ENCODE measurements at regions not wholly inside any gene's neighbourhood (a gene's known extent, or its start where the extent isn't known, plus 50 kb on each side); places are given as distances from the start of the nearest gene placed in this dataset.
"Not testable (repeated sequence)": the region's sequence is repeated elsewhere in the genome, so short reads cannot be mapped to it uniquely, and the experiment has no call there.

DNA sequence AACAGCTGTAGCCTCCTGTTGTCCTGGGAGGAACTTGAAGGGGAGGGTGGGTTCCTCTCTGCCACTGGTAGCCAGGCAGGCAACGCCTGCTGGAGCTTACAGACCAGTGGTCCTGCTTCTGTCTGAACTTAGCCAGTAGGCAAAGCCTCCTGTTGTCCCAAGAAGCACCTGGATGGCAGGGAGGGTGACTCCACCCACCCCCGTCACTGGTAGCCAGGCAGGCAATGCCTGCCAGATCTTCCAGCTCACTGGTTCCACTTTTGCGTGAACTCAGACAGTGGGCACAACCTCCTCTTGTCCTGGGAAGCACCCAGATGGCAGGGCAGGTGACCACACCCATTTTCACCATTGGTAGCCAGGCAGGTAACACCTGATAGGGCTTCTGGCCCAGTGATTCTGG, 203.5 kb upstream of the DIPK2B start:
- no peak for DNase-seq (ENCODE audit: low read depth in 3 of 3)

DNA sequence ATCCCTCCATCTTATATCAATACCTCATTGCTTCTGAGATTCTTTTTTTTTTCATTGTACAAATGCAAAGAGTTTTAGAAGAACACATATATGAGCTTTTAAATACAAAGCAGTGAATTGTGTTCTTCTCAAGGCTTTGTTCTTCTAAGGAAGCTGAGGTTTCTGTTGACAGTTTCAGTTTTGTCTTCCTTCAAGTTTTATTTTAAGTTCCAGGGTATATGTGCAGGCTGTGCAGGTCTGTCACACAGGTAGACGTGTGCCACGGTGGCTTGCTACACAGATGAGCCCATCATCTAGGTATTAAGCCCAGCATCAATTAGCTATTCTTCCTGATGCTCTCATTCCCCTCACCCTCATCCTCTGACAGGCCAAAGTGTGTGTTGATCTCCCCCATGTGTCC, 201.2 kb upstream of the DIPK2B start:
- DNase-seq (ENCODE audit: low read depth in 3 of 3), result no peak

DNA sequence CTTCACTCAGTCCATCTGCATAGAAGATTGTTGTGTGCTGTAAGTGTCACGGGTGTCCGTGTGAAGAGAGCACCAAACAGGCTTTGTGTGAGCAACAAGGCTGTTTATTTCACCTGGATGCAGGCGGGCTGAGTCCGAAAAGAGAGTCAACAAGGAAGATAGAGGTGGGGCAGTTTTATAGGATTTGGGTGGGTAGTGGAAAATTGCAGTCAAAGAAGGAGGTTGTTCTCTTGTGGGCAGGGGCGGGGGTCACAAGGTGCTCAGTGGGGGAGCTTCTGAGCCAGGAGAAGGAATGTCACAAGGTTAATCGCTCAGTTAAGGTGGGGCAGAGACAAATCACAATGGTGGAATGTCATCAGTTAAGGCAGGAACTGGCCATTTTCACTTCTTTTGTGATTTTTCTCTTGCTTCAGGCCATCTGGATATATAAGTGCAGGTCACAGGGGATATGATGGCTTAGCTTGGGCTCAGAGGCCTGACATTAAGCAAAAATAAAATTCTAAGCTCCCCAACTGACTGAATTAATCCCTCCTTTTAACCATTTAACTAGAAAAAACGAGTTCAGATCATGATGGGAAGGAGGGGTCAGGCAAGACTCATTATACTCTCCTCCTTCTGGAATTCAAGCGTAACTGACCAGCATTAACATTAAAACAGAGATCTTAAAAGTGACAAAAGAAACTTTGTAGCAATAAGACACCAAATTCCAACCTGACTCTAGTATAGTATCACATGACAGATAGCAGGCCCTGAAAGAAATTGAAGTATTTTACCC, 200.5 kb upstream of the DIPK2B start:
- DNase-seq (ENCODE audit: low read depth in 3 of 3), result not testable (repeated sequence)

DNA sequence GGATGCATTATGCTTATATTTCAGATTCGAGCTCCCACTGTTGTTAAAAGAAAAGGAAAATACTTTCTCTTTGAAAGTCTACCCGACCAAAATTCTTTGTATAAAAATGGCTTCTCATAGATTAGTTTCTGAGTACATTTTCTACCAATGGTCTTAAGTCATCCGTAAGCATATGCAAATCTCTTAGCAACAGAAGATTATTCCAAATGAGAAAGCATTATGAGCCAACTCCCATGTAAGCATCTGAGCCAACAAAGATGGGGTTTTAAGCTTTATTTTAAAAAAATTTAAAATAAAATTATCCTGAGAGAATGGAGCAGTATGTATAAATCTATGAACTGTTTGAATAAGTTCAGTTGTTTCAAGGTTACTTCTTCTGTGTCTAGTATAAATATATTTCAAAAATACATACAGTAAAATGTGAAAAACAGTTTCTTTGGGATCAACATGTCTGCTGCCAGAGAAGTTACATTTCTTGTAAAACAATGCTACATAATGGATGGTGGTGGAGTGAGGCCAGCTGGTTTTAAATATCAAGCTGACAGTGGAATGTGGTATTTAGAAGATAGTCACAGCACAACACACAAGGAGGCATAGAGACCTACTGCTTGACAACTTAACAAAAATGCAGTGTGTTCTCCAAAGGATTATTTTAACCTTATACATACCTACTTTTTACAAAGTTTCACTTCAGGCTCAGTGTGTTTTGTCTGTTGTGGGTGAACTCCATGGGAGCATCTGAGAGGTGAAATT, 199.5 kb upstream of the DIPK2B start:
- no peak for DNase-seq (ENCODE audit: low read depth in 3 of 3)

DNA sequence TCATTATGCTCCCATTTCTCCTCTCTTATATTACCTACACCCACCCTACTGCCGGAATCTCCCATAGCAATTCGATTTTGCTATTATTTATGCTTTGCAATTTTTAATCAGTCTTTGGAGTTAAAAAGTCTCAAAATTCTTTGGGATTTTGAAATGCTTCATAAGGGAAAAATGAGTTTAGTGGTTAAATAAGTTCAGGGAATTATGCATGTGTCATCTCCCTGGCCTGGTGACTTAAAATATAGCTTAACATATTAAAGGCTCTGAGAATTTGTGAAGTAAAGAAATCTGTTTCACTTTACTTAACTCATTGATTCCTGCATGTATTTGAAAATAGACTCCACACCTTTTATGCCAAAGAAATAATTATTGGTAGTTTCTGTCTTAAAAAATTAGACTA, 185.1 kb upstream of the DIPK2B start:
- DNase-seq (ENCODE audit: low read depth in 3 of 3), result no peak

DNA sequence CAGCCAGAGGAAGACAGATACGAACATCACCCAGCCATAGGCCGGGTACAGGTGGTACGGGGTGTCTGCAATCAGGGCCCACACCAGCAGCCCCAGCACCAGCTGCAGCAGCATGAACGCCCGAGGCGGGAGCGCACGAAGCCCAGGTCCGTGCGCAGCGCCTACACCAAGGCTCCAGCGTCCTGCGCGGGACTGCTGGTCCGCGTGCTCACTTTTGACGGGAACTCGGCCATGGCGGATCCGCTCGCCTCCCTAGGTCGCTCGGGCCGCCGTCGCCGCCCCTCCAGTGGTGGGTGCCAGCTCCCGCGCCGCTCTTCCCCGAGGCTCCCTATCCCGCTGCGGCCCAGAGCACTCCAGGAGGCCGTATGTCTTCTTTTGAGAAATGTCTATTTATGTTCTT, 181.2 kb upstream of the DIPK2B start:
- DNase-seq (ENCODE audit: low read depth in 3 of 3), result no peak

DNA sequence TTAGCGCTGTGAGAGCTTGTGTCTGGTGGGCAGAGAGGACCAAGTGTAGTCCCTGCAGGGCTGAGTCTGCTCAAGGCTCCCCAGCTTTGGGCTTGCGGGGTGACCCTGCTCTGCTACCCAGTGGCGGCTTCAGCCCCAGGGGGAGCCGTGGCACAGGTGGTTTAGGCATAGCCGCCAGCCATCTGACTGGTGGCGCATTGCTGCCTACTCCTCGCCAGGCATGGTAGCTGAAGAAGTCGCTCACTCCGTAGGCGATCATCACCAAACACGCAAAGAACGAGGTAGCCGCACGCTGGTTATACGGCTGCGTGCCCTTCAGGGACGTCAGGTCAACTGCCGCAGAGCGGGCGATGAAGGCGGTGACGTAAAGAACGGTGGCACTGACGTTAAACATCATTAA, 180.7 kb upstream of the DIPK2B start:
- DNase-seq (ENCODE audit: low read depth in 3 of 3), result no peak

DNA sequence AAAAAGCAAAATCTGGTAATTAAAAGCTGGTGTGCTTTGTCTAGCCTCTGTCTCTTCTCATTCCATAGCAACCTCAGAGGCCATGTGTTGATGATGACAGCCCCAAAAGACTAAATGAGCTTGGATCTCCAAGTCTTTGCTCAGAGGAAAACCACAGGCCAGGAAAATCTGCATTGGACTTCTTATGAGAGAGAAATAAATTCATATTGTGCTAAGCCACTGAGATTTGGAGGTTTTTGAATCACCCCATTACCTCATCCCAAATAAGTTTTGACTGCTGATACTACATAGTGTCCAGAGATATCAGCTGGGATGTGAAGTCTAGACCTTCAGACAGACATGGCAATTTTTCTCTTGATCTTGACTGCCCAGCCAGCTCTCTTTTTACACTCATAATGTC, 178.6 kb upstream of the DIPK2B start:
- DNase-seq (ENCODE audit: low read depth in 3 of 3), result no peak

DNA sequence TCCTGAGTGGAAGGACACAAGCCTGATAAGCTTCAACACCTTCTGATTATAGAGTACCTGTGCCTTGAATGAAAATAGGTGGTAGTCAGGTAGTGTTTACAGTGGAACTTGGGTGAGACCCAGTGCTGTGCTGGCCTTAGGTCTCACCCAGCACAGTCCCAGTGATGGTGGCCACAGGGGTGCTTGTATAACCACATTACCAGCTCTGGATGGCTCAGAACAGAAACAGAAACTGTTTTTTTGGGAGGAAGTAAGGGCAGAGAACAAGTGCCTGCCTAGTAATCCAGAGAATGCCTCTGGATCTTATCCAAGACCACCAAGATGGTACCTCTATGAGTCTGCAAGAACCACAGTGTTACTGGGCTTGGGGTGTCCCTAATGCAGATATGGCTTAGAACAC, 171.5 kb upstream of the DIPK2B start:
- no peak for DNase-seq (ENCODE audit: low read depth in 3 of 3)

DNA sequence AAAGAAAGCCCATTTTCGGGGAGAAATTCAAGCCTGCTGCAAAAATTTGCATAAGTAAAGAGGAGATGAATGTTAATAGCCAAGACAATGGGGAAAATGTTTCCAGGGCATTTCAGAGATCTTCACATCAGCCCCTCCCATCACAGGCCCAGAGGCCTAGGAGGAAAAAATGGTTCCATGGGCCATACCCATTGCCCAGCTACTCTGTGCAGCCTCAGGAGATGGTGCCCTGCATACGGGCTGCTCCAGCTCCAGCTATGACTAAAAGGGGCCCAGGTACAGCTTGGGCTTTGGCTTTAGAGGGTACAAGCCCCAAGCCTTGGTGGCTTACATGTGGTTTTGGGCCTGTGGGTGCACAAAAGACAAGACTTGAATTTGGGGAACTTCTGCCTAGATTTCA, 168.0 kb upstream of the DIPK2B start:
- no peak for DNase-seq (ENCODE audit: low read depth in 3 of 3)

DNA sequence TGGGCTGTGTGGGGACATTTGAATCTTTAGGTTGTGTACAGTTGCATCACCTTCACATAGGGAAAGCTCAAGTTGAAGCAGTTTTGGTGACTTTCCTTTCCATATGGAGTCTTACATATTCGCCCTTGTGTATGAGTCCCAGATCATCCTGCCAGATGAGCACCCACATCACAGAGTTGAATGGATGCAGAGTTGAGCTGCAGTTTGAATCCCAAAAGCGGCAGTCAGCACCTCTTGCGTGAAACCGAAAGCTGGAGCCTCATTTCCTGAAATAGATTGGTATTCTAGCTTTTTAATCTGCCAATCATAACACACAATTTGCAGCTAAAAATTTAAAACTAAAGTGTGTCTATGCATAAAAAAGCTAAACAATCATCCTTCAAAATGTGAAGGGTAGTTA, 162.9 kb upstream of the DIPK2B start:
- no peak for DNase-seq (ENCODE audit: low read depth in 3 of 3)

DNA sequence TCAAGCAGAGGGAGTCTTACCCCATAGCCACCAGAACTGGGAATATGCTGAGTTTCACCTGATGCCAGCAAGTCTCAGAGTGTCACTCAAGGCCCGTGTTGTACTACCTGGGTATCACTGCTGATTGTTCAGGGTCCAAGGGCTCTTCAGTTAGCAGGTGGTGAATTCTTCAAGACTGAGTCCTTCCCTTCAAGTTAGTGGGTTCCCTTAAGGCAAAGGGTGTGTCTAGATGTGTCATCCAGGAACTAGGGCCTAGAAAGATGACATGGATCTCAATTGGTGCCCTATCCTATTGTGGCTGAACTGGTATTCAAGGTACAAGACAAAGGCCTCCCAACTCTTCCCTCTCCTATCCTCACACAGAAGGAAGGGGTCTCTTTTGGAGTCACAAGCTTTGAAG, 159.9 kb upstream of the DIPK2B start:
- DNase-seq (ENCODE audit: low read depth in 3 of 3), result no peak

DNA sequence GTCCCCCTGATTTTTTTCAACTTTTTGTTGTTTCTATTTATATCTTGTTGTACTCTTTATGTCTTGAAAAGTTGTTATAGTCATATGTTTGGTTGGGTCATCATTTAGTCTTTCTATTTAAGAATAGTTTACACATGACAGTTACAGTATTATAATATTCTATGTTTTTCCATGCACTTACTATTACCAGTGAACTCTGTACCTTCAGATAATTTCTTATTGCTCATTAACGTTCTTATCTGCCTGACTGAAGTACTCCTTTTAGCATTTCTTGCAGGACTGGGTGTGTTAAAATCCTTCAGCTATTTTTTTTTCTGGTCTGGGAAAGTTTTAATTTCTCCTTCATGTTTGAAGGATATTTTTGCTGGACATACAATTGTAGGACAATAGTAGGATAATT, 157.7 kb upstream of the DIPK2B start:
- no peak for DNase-seq (ENCODE audit: low read depth in 3 of 3)

DNA sequence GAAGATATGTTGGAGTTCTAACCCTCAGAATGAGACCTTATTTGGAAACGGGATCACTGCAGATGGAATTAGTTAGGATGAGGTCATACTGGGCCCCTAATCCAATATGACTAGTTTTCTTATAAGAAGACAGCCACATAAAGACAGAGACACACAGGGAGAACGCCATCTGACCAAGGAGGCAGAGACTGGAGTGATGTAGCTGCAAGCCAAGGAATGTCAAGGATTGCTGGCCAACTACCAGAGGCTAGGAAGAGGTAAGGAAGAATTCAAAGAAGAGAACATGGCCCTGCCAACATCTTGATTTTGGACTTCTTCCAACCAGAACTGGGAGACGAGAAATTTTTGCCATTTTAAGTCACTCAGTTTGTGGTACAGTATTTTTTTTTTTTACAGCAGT, 152.8 kb upstream of the DIPK2B start:
- no peak for DNase-seq (ENCODE audit: low read depth in 3 of 3)

DNA sequence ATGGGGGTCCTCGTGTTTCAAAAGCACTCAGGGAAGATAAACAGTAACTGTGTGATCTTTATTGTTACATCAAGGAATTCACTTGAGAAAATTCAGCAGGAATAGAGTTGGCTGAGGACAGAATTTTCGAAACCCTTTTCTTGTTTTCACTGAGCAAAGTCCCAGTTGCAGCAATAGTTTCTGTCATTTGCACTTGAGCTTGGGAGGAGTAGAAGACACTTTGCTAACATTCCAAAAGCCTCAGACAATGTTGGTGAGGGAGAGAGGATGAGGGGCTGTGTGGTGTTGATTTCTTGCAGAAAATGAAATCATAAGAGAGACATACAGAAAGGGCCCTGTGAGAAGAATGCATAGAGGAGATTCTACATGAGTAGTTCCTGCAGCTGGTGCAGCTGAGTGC, 151.9 kb upstream of the DIPK2B start:
- no peak for DNase-seq (ENCODE audit: low read depth in 3 of 3)

DNA sequence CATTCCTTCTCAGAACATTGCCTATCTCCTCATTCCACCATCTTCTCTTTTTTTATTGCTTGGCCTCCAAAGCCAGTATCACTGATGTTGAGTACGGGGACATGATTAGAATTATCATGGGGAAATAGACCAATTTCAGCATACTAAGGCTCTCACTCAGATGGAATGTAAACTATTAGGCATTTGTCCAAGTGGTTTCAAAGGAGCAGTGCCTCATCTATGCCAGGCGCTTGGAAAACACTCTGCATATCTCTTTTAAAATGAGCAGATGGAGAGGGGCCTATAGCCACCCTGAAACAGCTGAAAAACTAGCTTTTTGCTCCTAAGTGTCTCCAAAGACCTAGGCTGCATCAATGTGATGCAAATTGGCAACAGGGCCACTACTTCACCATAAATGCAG, 150.8 kb upstream of the DIPK2B start:
- DNase-seq (ENCODE audit: low read depth in 3 of 3), result no peak

DNA sequence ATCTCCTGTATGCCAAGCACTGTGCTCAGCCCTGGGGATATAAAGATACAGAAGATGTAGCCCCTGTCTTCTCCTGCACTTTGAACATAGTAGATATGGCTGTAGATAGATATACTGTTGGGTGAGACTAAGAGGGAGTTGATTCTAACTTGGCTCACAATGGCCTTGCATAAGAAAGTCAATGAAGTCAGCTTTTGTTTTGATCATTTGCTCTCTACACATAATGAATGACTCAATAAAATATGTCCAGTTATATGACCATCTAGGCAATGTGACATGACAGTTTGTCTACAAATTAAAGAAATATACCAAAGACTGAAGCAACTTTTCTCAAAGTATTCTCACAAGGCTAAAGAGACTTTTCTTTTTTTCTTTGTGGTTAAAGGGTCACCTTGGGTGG, 147.6 kb upstream of the DIPK2B start:
- no peak for DNase-seq (ENCODE audit: low read depth in 3 of 3)

DNA sequence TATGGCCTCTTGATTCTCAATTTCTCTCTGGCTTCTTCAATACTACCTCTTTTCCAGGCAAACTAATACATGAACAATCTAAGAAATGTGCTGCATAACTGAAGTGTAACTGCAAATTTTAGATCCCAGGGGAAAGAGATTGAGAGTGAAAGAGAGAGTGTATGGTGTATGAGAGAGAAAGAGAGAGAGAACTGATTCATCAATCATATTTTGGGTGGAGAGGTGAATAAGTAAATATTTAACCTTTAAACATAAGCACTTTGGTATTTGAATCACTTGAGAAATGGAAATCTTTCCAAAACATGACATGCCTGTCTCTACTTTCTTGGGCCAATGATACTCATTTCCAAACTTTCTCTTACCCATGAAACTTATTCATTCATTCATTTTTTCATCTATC, 147.2 kb upstream of the DIPK2B start:
- DNase-seq (ENCODE audit: low read depth in 3 of 3), result no peak

DNA sequence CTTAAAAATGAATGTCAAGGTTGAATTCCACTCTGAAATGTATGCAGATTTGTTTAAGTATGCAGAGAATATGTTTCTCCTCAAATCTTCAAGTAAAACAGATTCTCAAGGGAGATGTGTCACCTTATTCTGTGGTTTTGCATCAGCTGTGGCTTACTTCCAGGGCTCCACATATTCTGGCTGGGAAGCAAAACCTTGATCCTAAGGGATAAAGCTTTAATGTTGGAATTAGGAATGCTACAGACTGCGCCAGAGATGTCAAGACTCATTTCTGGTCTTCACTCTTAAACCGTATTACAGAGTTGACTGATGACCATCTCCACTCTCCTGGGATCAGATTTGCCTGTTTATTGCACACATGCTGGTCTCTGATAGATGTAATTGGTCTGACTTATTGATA, 143.9 kb upstream of the DIPK2B start:
- no peak for DNase-seq (ENCODE audit: low read depth in 3 of 3)

DNA sequence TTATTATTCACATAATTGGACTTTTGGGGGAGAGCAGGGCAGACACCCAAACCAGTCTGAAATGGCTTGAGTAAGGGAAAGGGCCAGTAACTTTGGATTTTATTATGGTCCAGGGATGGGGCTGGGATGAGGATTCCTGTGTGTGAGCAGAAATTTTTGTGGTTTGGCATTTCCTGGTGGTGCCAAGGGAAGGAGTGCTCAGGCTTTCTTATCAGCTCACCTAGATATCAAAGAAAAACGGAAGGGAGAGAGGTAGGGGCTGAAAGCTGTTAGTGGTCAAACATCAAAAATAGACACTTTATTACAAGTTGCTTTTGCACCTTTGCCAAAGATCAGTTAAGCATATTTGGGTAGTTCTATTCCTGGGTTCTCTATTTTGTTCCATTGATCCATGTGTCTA, 128.5 kb upstream of the DIPK2B start:
- no peak for DNase-seq (ENCODE audit: low read depth in 3 of 3)

DNA sequence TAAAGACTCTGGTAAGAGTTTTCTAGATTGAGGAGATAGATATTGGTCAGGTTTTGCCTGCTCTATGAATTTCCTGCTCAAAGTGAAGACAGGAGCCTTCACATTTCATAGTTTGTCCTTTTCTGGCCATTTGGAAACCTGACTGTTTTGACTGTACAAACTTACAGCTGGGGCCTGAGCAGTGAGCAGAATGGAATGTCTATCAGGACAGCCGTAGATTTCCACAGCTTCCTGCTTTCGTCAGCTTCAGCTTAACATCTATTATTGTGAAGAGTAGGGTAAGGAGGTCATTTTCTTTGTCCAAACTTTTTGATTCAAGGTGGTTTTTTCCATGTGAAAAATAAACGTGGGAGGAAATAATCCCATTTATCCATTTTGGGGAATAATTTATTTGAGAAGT, 124.3 kb upstream of the DIPK2B start:
- no peak for DNase-seq (ENCODE audit: low read depth in 3 of 3)

DNA sequence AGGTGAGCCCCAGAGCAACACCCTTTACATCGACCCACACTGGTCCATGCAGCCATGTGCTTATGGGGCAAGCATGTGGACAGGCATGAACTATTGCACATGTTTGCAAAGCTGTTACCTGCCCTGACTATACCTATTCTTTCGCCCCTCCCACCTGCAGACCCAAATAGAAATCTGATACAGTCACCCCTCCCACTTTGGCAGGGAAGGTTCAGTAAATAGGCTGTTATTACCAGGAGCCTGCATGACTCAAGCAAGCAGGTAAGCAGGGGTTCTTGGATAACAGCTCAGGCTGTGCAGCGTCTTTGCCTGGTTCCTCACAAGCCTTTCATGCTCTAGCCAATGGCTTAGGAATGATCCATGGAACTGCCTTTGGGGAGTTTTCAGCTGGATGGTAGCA, 122.7 kb upstream of the DIPK2B start:
- DNase-seq (ENCODE audit: low read depth in 3 of 3), result no peak

DNA sequence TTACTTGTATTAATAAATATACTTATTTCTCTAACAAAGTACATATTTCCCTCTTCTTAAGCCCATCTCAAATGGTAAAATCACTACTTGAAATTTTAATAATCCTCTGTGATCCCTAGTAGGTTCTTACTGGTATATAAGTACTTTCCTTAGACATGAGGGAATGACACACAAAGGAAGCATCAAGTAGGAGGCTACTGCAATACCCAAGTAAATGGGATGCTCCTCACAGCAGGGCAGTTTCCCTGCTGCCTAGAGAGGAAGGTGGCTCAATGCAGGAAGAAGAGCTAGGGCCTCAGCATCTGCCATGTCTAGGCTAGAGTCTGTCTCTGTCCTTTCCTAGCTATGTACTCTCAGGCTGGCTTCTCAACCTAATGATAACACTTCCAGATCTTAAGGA, 122.1 kb upstream of the DIPK2B start:
- no peak for DNase-seq (ENCODE audit: low read depth in 3 of 3)

DNA sequence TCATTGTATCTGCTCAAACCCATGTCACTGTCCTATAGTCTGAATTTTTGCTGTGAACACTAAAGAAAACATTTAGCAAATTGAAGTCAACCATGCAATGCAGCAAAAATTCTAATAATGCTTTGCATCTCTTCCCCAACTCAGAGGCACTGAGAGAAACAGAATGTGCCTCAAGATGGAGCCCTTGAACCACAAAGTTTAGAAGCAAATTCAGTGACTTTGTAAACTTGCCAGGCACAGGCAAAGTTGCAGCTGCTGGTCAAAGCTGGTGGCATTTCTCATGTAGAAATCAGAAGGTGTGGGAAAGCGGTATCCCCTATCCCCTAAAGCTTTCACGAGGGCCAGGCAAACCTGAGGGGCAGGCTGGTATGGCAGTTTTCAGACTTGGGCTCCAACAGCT, 121.7 kb upstream of the DIPK2B start:
- DNase-seq (ENCODE audit: low read depth in 3 of 3), result peak in 1 of 3 experiments; percentile 0
